ENCODE measurements at regions not wholly inside any gene's neighbourhood (a gene's known extent, or its start where the extent isn't known, plus 50 kb on each side); places are given as distances from the start of the nearest gene placed in this dataset.

DNA sequence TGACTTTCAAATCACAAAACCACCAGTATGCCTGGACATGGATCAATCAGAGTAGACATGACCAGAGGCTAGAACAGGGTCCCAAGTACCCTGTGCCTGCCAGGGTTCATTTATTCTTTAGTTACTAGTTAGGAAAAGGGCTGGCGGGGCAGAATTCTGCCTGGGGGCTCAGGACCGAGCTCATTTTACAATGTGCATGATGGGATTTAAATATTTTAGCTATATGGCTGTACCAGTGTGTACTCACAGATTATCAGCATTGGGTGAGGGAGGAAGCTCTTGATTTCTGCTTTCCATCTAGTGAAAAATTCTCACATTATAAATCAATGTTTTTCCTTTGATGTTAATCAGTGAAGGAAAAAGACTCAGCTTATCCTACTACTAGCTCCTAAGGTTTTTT lies 1511.1 kb downstream of the EFNA5 start:
- DNase-seq, result no peak

- DNase-seq, result no peak
Observed at GRCh38 chr5:106154280-106154716, 1516.4 kb downstream of the EFNA5 start.

- DNase-seq, result no peak
Observed at GRCh38 chr5:106152569-106152968, 1518.2 kb downstream of the EFNA5 start.

- no peak for DNase-seq
Observed at GRCh38 chr5:106142116-106142515, 1528.6 kb downstream of the EFNA5 start.

GRCh38 chr5:106140101-106140500 lies 1530.6 kb downstream of the EFNA5 start:
- DNase-seq, result no peak

DNA sequence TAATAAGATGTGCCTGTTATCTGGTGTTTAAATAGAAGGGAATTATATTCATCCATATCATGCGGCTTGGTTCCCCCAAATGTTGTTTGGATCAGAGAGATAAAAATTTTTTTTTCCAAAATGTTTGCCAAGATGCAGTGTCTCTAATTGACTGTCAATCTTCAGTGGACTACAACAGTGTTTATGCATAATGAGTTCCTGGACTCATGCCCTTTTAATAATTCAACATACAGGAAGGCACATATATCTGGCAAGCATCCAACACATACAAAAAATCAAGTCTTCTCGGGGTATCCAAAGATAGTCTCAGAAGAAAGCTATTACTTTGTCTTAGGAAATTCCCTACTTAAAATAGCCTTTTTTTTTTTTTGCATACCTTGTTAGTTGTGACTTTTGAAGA lies 1534.7 kb downstream of the EFNA5 start:
- DNase-seq, result no peak

GRCh38 chr5:106135473-106135872 lies 1535.3 kb downstream of the EFNA5 start:
- DNase-seq, result no peak

DNA sequence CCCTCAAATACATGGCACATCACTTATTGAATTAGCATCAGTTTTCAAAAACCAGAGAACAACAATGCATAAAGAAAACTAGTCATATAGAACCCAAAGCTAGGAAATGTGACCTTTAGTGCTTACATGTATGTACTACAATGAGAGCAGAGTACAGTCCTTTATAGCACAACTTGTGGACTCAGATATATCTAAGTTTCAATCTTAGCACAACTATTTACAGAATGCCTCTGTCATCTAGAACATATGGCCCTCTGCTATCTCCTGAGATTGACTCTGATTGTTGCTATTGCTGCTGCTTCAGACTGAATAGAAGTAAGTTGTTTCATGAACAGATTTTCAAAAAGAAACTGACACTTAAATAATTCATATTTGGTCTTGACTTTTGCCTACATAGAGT lies 1536.2 kb downstream of the EFNA5 start:
- DNase-seq, result no peak

- no peak for DNase-seq
Observed at GRCh38 chr5:106127985-106128384, 1542.8 kb downstream of the EFNA5 start.

- DNase-seq, result no peak
Observed at GRCh38 chr5:106127341-106127781, 1543.4 kb downstream of the EFNA5 start.

GRCh38 chr5:106121972-106122605 lies 1548.6 kb downstream of the EFNA5 start:
- DNase-seq, result no peak

DNA sequence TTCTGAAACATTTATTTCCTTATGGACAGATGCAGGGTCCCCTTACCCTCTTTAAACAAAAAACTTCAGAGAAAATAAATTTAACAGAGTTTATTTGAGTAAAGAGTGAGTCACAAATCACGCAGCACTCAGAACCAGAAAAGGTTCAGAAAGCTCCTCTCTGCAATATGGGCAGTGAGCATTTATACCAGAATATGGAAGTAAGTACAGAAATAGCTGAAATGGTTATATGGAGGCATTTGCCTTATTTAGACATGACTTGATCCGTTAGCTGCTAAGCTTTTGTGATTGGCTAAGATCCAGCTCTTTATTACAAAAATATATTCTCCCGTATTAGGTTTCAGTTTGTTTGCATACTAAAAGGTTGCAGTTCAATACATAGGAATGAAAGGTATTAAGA lies 1554.1 kb downstream of the EFNA5 start:
- DNase-seq, result no peak

DNA sequence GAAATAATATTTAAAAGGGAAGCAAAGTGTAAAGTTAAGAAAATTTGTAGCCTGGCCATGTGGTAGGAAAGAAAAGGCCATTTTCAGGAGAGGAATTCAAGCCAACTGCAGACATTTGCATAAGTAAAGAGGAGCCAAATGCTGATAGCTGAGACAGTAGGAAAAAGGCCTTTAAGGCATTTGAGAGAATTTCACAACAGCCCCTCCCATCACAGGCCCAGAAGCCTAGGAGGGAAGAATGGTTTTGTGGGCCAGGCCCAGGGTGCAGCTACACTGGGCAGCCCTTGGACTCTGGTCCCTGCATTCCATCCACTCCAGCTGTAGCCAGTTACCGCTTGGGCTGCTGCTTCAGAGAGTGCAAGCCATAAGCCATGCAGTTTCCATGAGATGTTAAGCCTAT lies 1556.8 kb downstream of the EFNA5 start:
- DNase-seq, result no peak

- DNase-seq, result no peak
Observed at GRCh38 chr5:106106384-106106783, 1564.4 kb downstream of the EFNA5 start.

DNA sequence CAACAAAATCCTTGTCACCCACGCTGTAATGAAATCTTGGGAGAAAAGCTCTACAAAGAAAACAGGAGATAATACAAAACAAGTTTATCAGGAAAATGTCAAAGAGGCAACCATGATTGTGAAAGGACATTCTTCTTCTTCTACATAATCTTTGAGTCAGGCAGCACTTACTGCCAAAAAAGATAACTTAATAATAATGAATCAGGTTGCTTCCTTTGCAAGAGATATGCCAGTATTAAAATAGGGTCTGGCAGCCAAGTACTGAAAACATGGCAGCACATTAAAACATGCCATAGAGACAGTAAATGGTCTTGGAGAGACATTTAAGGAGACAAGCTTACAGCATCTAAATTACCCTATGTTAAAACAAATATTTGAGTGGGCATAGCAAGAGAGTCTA lies 1573.4 kb downstream of the EFNA5 start:
- DNase-seq, result no peak

DNA sequence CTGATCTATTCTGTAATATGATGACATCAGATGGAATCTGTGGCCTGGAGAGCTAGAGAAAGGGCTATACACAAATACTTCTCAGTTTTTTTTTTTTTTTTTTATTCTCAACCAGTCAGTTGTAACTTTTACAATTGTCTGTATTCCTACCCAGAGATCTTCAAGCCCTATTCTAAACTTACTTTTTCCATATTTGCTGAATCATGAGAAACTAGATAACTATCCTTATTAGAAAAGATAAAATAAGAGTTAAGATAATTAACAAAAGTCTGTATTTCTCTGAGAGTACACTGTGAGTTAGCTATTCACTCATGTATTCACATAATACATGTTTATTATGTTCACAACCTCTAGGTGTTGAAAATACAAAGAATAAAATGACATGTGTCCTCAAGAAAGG lies 1575.9 kb downstream of the EFNA5 start:
- DNase-seq, result no peak

DNA sequence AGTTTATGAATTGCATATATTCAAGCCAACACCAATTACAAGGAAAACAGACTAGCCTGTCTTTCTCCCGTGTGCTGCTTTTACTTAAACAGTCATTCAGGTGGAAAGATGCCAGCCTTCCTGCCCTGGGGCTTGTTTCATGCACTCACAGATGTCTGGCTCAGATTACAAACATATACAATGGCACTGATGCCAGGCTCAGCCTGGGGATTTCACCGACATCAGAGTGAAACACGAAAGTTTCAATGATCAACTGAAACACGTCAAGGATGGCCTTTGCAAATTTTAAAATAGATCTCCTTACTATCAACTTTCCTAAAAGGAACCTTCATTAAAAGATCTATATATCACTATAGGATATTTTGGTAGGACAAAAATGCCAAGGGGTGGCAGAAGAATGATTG lies 1576.5 kb downstream of the EFNA5 start:
- DNase-seq, result peak; percentile 2

GRCh38 chr5:106093134-106093533 lies 1577.6 kb downstream of the EFNA5 start:
- no peak for DNase-seq

DNA sequence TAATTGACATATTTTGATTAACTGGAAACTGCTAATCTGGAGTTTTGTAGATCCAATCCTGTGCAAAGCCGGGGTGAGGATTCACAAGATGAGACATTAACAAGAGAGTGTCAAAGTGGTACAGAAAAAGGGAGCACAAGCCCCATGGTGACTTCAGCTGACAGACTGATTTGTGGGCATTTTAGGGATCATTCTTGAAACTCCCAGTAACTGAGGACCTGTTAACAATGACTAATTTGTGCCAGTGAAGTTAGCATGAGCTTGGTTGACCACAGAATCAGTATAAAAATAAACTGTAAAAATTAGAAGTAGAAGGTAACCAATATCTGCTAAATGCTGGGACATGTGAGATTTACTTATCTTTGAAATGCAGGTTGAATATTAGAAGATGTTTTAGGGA lies 1578.3 kb downstream of the EFNA5 start:
- no peak for DNase-seq

DNA sequence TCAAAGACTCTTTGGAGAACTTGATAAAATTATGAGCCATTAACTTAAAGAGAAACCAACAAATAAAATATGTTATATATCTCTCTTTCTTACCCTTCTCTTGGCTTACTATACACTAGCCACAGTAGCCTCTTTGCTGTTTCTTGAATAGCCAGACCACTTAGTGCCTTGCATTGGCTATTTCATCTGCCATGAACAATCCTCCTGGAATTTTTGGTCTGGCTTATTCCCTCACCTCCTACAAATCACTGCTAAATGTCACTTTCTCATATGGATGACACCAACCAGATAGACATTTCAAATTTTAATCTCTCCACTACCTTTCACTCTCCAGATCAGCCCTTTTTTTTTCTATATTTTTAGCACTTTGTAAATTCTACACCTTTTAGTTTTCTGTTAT lies 1581.7 kb downstream of the EFNA5 start:
- no peak for DNase-seq

DNA sequence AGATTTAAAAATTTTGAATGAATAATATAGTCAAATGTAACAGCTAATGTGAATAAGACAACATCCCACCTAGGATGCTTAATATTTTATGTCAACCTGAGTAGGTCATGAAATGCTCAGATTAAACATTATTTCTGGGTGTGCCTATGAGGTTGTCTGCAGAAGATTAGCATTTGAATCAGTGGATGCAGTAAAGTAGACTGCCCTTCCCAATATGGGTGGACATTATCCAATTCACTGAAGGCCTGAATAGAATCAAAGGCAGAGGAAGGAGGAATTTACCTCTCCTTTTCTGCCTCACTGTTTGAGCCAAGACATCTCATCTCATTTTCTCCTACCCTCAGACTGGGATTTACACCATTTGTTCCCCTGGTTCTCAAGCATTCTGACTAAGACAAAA lies 1582.3 kb downstream of the EFNA5 start:
- DNase-seq, result no peak

DNA sequence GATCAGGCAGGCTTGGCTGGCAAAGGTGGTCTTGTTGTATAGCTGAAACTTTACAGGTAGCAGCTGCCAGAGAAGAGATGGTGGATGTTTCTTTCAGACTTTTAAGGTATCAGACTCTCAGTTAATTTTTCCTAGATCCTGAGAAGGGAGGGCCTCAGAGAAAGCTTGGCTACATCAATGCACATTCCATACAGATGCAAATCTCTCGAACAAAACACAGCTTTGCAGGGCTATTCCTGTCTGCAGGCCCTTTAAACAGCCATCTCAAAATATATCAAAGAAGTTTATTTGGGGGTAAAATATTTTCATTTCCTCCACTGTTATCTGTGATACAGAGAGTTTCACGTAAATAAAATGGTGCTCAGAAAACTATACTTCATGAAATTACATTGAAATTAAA lies 1584.4 kb downstream of the EFNA5 start:
- DNase-seq, result no peak

DNA sequence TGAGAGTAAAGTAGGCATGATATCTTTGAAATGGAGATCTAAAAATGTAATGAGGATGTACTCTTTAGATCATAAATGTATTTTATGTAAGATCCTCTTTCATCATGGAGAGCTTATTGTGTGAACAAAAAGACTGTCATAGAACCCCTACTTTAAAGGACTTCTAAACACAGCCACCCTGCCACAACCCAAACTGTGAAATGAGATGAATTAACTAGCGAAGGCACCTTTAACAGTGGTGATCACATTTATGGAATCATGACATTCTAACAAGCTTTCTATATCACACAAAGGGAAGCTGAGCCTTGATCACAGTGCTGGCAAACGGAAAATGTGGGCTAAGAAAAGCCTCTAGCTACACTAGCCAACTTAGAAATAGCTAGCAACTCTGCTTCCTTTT lies 1585.2 kb downstream of the EFNA5 start:
- DNase-seq, result no peak

- DNase-seq, result no peak
Observed at GRCh38 chr5:106085136-106085535, 1585.6 kb downstream of the EFNA5 start.

- DNase-seq, result no peak
Observed at GRCh38 chr5:106080535-106080934, 1590.2 kb downstream of the EFNA5 start.

DNA sequence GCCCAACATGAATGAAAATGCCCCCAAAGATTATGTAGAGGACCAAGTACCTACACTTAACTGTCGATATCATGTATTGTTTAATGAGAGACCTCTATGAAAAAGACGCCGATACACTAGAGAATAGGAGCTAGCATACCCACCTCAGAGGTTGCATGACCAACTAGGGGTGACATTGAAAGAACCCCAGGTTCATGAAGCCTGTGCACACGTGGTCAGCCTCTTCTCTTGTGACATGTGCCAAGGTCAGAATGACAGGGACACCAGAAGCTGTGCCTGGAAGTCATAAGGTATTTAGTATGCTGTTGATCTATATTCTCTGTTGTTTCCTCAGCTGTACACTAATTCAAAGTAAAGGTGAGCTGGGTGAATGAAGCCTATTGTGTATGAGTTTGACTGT lies 1594.1 kb downstream of the EFNA5 start:
- DNase-seq, result no peak

Measured in DMS79 treated with DMSO at 0.1 percent for 48 hours (cell line).